ENCODE measurements at regions not wholly inside any gene's neighbourhood (a gene's known extent, or its start where the extent isn't known, plus 50 kb on each side); places are given as distances from the start of the nearest gene placed in this dataset.

- DNase-seq: no peak
These were observed 189.9 kb upstream of the GALNT5 start for GRCh38 chr2:157067562-157067961.

DNA sequence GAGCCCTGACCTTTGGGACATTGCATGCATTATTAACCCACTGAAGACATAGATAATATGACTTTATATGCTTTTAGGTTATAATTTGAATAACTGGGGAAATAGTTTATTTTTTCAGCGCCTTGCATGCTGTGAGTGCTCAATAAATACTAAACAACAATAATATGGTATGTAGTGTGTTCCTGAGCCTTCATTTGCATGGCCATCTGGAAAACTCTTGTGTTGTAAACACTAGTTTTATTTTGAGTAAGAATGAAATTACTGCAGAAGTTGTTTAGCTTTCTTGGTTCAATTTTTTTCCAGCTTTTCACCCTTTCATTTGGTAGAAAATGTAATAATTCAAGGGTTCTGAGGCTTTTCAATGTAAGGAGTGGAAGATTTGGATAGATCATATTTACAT is 189.3 kb upstream of the GALNT5 start:
- no peak for DNase-seq

DNA sequence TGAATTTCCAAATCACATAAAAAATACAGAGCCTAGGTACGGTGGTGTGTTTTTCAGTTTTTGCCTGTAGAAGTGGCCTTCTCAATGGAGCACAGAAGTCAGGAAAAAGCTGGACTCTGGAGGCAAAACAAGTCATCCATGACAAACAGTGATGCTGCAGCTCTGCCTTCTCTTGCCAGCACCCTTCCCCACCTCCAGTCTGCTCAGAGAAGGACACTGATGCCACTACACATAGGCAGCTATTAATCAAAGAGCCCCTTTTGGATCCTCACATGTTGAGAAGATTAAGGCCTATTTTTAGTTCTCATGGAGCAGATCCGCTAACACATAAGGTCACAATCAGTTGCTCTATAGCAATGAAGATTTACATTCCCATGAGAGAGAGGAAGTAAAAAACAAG is 181.6 kb upstream of the GALNT5 start:
- no peak for DNase-seq

- DNase-seq: no peak
These were observed 180.9 kb upstream of the GALNT5 start for GRCh38 chr2:157076526-157077161.

GRCh38 chr2:157077753-157078350 is 179.7 kb upstream of the GALNT5 start:
- DNase-seq: no peak

DNA sequence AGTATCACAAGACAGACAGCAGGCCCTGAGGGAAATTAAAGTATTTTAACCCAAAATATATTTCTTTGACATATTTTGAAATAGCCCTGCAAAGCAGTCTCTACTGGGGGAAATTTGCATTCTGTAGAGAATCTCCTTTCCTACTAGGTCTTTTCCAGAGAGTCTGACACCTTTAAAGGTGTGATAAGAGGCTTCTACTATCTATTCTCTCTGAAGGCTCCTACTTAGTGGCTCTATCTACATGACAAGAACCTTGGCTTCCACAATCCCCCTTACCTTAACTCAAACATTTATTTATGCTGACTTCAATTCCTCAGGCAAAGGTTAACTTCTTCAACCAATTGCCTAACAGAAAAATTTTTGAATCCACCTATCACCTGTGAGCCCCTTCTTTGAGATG is 174.6 kb upstream of the GALNT5 start:
- no peak for DNase-seq

GRCh38 chr2:157085522-157085921 is 172.0 kb upstream of the GALNT5 start:
- DNase-seq: no peak

DNA sequence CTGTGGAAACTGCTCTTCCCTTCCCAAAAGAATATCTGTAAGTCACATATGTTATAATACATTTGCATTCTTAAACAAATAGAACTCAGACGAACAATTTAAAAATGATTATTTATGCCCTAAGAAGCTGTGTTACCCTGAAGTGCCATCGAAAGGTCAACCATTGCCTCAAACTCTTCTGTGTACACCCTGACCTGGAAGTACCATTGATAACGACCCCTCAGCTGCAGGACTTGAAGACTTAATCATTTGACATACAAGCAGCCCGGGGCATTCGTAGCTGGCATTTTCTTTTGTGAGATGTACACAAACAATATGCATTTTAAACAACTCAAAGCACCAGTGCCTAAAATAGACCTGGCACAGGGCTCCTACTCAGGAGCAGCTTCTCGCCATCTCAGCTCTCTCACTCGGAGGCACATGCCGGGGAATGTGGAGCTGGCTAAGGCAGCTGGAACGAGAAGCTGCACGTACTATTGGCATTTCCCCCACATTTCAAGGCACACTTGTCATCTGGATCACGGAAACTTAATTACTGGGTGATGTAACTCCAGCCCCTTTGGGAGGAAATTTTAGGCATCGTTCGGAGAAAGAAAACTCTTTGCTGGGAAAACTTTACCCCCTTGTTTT is 170.0 kb upstream of the GALNT5 start:
- DNase-seq: no peak

DNA sequence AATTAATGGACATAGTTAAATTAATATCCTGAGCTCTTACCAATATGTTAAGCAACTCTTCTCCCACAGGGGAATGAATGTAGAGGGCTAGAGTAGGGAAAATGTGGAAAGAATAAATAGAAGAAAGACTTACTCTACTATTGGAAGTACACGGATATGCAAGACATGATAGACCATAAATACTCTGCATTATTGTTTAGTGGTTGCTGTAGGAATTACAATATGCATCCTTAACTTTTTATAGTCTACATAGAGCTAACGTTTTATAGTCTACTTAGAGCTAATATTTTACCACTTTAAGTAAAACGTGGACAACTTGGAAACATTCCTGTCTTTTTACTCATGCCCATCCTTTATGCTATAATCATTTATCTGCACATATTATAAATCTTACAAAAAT is 163.8 kb upstream of the GALNT5 start:
- DNase-seq: no peak

DNA sequence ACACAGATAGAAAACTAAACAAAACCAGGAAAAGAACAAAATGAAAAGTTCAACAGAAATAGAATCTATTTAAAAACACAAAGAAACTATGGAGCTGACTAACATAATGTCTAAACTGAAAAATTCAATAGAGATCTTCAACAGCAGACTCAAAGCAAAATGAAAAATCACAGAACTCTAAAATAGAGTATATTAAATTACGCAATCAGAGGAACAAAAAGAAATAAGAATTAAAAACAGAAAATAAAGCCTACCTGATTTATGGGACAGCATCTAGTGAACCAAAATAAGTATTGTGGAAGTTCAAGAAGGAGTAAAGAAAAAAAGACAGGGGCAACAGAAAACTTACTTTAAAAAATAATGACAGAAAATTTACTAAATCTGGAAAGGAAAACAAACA is 152.1 kb upstream of the GALNT5 start:
- DNase-seq: no peak

- no peak for DNase-seq
These were observed 150.6 kb upstream of the GALNT5 start for GRCh38 chr2:157106950-157107349.

DNA sequence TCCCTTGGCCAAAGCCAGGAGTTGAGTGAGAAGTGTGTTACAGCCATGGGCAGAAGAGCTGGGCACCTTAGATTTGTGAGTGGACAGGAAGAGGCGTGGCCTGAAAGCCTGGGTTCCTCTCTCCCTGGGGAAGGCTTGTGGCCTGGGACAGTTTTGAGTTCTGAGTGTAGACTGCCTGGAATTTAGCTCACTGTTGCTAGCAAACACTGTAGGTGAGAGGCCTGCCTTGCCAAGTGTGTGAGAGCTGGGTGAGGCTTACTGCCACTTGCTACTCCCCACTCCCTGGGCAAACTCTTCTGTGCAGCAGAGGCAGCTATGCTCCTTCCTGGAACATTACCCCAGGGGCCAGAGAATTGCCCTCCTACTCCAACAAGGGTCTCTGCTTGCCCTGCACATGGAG is 150.0 kb upstream of the GALNT5 start:
- no peak for DNase-seq

DNA sequence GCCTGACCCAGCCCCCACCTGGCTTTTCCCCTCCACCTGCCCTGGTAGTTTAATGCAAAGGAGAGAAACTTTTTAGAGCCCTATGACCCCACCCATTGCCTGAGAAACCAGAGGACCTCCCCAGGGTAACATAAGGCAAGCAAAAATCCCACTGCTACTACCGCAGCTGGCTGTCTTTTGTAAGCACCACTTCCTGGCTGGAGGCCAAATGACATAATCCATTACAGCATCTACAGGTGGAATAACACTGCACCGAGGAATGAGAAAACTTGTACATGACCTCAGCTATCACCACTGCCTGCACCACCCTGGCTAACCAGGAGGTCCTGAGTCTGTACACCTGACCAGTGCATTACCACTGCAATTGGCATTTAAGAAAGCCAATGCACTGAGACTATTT is 149.6 kb upstream of the GALNT5 start:
- DNase-seq: peak; percentile 66

DNA sequence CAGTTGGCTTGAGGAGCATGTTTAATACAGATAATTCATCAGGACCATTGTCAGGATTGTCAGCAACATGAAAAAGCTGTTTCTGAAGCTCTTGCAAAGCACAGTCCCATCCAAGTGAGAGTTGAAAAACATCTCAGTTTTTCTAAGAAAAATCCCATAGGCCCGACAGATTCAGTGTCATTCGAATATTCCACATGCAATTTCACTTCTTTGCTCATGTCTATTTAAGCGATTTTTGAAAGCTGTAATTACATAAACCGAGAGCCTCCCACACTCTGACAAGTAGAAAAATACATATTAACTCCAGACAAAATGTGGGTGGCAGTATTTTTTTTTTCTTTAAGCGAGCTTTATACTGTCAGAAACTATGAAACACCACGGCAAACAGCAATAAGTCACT is 134.7 kb upstream of the GALNT5 start:
- DNase-seq: no peak

DNA sequence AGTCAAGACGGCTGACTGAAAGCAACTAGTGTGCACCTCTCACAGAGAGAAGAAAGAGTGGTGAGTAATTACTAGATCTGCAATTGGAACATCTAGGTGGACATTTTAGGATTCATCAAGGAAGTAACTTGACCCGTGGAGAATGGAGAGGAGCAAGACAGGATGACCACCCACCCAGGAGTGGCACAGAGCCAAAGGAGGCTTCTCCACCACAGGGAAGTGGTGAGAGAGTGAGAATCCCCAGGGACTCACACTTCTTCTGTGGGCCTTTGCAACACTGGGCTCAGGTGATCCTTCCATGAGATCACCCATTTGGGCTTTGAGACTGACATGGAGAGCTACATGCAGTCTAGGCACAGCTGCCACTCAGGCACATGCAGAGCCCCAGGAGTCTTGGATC is 132.8 kb upstream of the GALNT5 start:
- DNase-seq: no peak

DNA sequence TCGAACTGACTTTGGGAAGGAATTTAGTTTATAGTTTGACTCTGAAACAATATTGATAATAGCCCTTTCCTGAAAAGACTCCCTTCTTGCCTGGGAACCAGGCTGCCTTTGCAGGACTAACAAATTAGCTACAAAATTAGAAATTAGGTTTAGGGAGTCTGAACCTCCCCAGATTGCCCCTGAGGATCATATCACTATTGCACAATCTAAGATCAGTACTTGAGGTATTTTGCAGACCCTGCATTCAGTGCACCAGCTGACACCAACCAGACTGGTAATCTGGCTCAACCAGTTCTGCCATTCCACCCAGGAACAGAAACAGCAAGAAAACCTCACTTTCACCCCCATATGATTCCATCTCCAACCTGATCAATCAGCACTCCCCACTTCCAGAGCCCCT is 131.8 kb upstream of the GALNT5 start:
- DNase-seq: no peak

GRCh38 chr2:157127249-157128012 is 130.1 kb upstream of the GALNT5 start:
- DNase-seq: no peak

DNA sequence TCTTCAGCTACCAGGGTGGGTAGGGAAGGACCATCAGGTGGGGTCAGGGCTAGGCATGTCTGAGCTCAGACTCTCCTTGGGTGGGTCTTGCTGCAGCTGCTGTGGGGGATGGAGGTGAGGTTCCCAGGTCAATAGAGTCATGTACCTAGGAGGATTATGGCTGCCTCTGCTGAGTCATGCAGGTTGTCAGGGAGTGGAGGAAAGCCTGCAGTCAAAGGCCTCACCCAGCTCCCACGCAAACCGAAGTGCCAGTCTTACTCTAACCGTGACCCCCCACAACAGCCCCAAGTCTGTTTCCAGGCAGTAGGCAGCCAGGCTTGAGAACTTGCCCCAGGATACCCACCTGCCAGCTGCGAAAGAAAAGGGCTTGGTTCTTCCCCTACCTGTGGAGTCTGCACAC is 113.6 kb upstream of the GALNT5 start:
- DNase-seq: no peak

DNA sequence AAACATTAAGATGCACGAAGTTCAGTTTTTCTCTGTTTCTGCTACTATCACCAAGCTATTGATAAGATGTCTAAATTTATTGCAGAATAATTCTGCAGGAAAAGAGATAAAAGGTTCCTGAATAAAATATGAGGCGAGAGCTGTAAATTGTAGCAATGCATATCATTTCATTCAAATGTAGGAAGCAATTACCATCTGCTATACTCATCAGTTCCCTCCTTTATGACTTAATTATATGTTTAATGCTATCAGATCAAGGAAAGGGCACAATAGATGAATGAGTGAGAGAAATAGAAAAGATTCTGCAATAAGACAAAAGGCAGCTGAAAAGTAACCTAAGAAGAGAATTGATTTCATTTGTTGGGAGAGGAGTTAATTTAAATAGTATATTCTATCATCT is 108.2 kb upstream of the GALNT5 start:
- no peak for DNase-seq

DNA sequence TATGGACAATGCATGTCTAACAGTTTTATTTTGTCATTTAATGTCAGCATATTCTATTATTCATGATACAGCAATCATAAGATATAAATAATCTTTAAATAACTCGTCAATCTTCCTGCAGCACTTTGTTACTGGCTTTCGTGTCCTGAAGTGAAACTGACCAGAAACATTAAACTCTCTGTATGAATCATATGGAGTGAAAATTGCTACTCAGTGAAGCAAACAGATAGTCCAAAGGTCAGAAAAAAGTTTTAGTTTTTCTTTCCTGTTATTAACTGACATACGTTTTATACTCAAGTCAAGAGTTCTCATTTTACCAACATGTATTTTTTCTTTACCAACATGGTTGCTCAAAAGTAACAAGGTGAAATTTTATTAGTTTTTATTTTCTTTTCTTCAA is 106.8 kb upstream of the GALNT5 start:
- no peak for DNase-seq

DNA sequence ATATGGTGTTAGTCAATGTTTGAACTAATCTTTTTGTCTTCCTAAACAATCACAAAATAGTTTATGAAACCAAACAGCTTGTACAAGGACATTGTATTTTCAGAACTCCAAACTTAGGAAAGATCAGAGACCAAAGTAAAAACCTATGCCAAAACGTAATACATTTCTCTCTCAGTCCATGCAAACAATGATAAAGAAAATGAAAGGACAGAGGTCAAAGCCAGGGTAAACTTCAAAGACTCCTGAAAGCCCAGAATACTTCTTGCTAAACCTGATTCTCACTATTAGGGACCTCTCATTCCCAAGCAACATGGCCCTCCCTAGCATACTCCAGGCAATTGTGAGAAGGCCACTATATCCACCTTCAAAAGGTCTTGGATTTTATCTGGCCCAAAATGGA is 105.1 kb upstream of the GALNT5 start:
- DNase-seq: no peak

GRCh38 chr2:157155992-157156391 is 101.5 kb upstream of the GALNT5 start:
- DNase-seq: no peak

DNA sequence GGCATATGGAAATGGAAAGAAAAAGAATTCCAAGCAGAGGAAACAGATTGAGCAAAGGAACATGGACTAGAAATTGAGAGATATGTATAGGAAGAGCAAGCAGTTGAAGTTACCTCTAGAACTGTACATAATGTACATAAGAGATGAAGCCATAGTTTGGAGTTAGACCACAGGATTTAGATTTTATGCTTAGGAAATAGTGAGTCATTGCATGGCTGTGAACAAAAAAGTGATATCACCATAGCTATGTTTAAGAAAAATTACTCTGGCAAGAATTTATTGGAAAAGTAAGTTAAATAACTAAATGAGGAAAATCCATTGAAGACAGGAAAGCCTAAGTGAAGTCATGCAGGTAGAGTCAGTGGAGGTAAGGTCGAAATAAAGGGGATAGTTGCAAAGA is 99.4 kb upstream of the GALNT5 start:
- no peak for DNase-seq
